ENCODE measurements at regions not wholly inside any gene's neighbourhood (a gene's known extent, or its start where the extent isn't known, plus 50 kb on each side); places are given as distances from the start of the nearest gene placed in this dataset.

- peaks cover 4 to 21% (median 17%) of the 10 kb centered on the region in 4 donors for H3K4me1 ChIP-seq (ENCODE audit: control insufficient read depth in 4 of 4, insufficient read depth in 4 of 4, low read length in 3 of 4)
- H3K4me3 ChIP-seq (ENCODE audit: low read depth in 1 of 3, low read length in 3 of 3), result no peak overlapping the region
- H3K9ac ChIP-seq (ENCODE audit: low read depth in 1 of 2, low read length in 2 of 2), result no peak overlapping the region
- H3K27me3 ChIP-seq (ENCODE audit: control insufficient read depth in 4 of 4, insufficient read depth in 4 of 4, low read length in 3 of 4), result no peaks in the 10 kb centered on the region
- H3K9me3 ChIP-seq (ENCODE audit: control insufficient read depth in 4 of 4, low read length in 3 of 4), result no peaks in the 10 kb centered on the region
- no peaks in the 10 kb centered on the region for H3K36me3 ChIP-seq (ENCODE audit: control insufficient read depth in 4 of 4, insufficient read depth in 3 of 4, low read depth in 1 of 4, low read length in 3 of 4)
- no peak overlapping the region for H3K27ac ChIP-seq (ENCODE audit: low read depth in 1 of 2, low read length in 2 of 2)
- WGBS, result 86% methylated on average over 3 of the region's 3 CpGs
- no peak for TF ChIP-seq EGR1 (IDR thresholded peaks at IDR 0.05; ENCODE audit: low read depth in 2 of 2)
- TF ChIP-seq ZBTB33 (IDR thresholded peaks at IDR 0.05), result no peak
- no peak for TF ChIP-seq YY1 (IDR thresholded peaks at IDR 0.05)
- no peak for TF ChIP-seq FOXA2 (IDR thresholded peaks at IDR 0.05)
- no peak for TF ChIP-seq GABPA (IDR thresholded peaks at IDR 0.05 in 1 of 2, conservative IDR thresholded peaks at IDR 0.05 in 1 of 2)
- no peak for TF ChIP-seq REST (IDR thresholded peaks at IDR 0.05)
- no peak for TF ChIP-seq RAD21 (IDR thresholded peaks at IDR 0.05)
- TF ChIP-seq JUND (IDR thresholded peaks at IDR 0.05), result no peak
- TF ChIP-seq MAX (IDR thresholded peaks at IDR 0.05), result no peak
- TF ChIP-seq NR2F2 (IDR thresholded peaks at IDR 0.05), result no peak
- no peak for TF ChIP-seq ATF3 (IDR thresholded peaks at IDR 0.05)
- no peak for TF ChIP-seq FOXA1 (IDR thresholded peaks at IDR 0.05)
- no peak for TF ChIP-seq RXRA (IDR thresholded peaks at IDR 0.05)
- TF ChIP-seq HNF4G (IDR thresholded peaks at IDR 0.05), result no peak
- no peak for TF ChIP-seq CTCF (IDR thresholded peaks at IDR 0.05; ENCODE audit: low read depth, low read length, missing input control)
- TF ChIP-seq TAF1 (conservative IDR thresholded peaks at IDR 0.05), result no peak
- no peak for DNase-seq (ENCODE audit: low spot score)
These were observed 198.7 kb downstream of the CNTN3 start for GRCh38 chr3:74415731-74416130.
